GM12878 (cell line): ENCODE measurements at regions not wholly inside any gene's neighbourhood (a gene's known extent, or its start where the extent isn't known, plus 50 kb on each side); places are given as distances from the start of the nearest gene placed in this dataset.

Experiments
- ATAC-seq: fragments of 200-7000 bp; cut with Tn5 transposase; 3 replicates; pipeline ENCODE4 v1.9.1; 2020; ENCODE audit warnings: mild to moderate bottlenecking, moderate library complexity
- BruUV-seq: library from RNA; stranded (reverse); fragments of 400-500 nt; replicated peaks from 2 replicates; lab custom pipeline; 2021; lab: Mats Ljungman, UMichigan
- CTCF ChIA-PET: fragments of 300-600 bp; sonication (Branson Sonifier 250); formaldehyde crosslinking; extraction: SDS; loops from one replicate; lab custom pipeline; 2021; ENCODE audit warnings: inconsistent platforms; lab: Yijun Ruan, JAX
- POLR2A ChIA-PET: fragments of 350-600 bp; formaldehyde crosslinking; extraction: SDS; loops from one replicate; lab custom pipeline; 2021; ENCODE audit warnings: inconsistent platforms; lab: Charles Lee
- RAD21 ChIA-PET: fragments of 300-600 bp; sonication (Branson Sonifier 250); formaldehyde crosslinking; loops from one replicate; lab custom pipeline; 2023; ENCODE audit warnings: antibody characterized with exemption; ENCODE audit not compliant: unreplicated experiment; lab: Charles Lee
- SMC1A ChIA-PET: fragments of 300-600 bp; sonication (Branson Sonifier 250); formaldehyde crosslinking; loops from one replicate; lab custom pipeline; 2023; ENCODE audit not compliant: unreplicated experiment, uncharacterized antibody; lab: Charles Lee
- DNase-seq: peaks from one replicate; pipeline ENCODE4 v3.0.0-alpha.2; 2011; ENCODE audit warnings: low read depth, low spot score
- FAIRE-seq: peaks from 3 replicates; lab custom pipeline; 2011; peaks lifted over from hg19 to GRCh38; lab: Jason Lieb, UNC
- H2AFZ ChIP-seq: 2 replicates; pipeline ENCODE4 v1.6.0; 2011; ENCODE audit warnings: low read depth, low read length, control low read depth; ENCODE audit not compliant: control insufficient read depth
- H3K27ac ChIP-seq: 2 replicates; pipeline ENCODE4 v1.5.1; 2011; ENCODE audit warnings: control low read depth; ENCODE audit not compliant: control insufficient read depth, insufficient read depth
- H3K27me3 ChIP-seq, 2 experiments: replicated peaks in 1 of 2; 2 replicates each; pipeline versions ENCODE4 v1.6.0 to v1.6.1; 2011; ENCODE audit warnings: low read length in 1 of 2; ENCODE audit not compliant: control insufficient read depth in 2 of 2, insufficient read depth in 2 of 2
- H3K36me3 ChIP-seq, 2 experiments: 2 replicates each; pipeline ENCODE4 v1.5.1; 2011; ENCODE audit warnings: low read length in 1 of 2; ENCODE audit not compliant: control insufficient read depth in 2 of 2, insufficient read depth in 2 of 2
- H3K4me1 ChIP-seq: 2 replicates; pipeline ENCODE4 v1.6.1; 2011; ENCODE audit warnings: mild to moderate bottlenecking, low read length, moderate library complexity, mixed read lengths; ENCODE audit not compliant: control insufficient read depth, insufficient read depth
- H3K4me2 ChIP-seq: 2 replicates; pipeline ENCODE4 v1.6.0; 2011; ENCODE audit warnings: control low read depth; ENCODE audit not compliant: control insufficient read depth, insufficient read depth
- H3K4me3 ChIP-seq: fragments of 200-600 bp; sonication (generic); 2 replicates; pipeline ENCODE4 v1.5.1; 2016
- H3K79me2 ChIP-seq: 2 replicates; pipeline ENCODE4 v1.6.0; 2011; ENCODE audit warnings: low read length; ENCODE audit not compliant: control insufficient read depth, insufficient read depth
- H3K9ac ChIP-seq: 2 replicates; pipeline ENCODE4 v1.8.0; 2011; ENCODE audit warnings: low read length, control low read depth, mixed read lengths; ENCODE audit not compliant: control insufficient read depth, insufficient read depth
- H3K9me3 ChIP-seq: replicated peaks from 3 replicates; pipeline ENCODE4 v1.5.1; 2011; ENCODE audit warnings: mild to moderate bottlenecking, low read length; ENCODE audit not compliant: control insufficient read depth, insufficient read depth
- H4K20me1 ChIP-seq: 2 replicates; pipeline ENCODE4 v1.6.0; 2011; ENCODE audit not compliant: control insufficient read depth, insufficient read depth
- BCL3 ChIP-seq: IDR thresholded peaks from 2 replicates; pipeline ENCODE4 v1.6.1; 2011; ENCODE audit warnings: borderline replicate concordance, low read depth, mild to moderate bottlenecking, moderate library complexity, low read length; ENCODE audit not compliant: insufficient read depth, poor library complexity, severe bottlenecking
- HSF1 ChIP-seq: fragments of 150-350 bp; IDR thresholded peaks from 2 replicates; pipeline ENCODE4 v1.6.1; 2014; ENCODE audit warnings: mild to moderate bottlenecking, low read depth, low read length
- IRF5 ChIP-seq: fragments of 450-650 bp; IDR thresholded peaks from 2 replicates; pipeline ENCODE4 v1.6.1; 2017; ENCODE audit warnings: borderline replicate concordance
- SIN3A ChIP-seq: IDR thresholded peaks from 2 replicates; pipeline ENCODE4 v1.6.1; 2012; ENCODE audit warnings: low read depth, low read length, improper control_type of control experiment
- ZNF24 ChIP-seq: fragments of 450-650 bp; IDR thresholded peaks from 2 replicates; pipeline ENCODE4 v1.6.1; 2017; ENCODE audit warnings: antibody characterized with exemption, mild to moderate bottlenecking
- WGBS: methylation state at CpG from one replicate; pipeline ENCODE4 v1.1.6; 2016; ENCODE audit warnings: low lambda C conversion rate; ENCODE audit not compliant: insufficient replicate concordance, insufficient coverage; ENCODE audit errors: missing lambda C conversion rate; 5-methylcytosine and 5-hydroxymethylcytosine counted together
- in situ Hi-C: fragments of 300-500 bp; cut with MboI; formaldehyde crosslinking; loops from 9 replicates; pipeline ENCODE4 v1.14.3; 2018; ENCODE audit warnings: mixed read lengths
- intact Hi-C: fragments of 100-400 bp; cut with micrococcal nuclease; formaldehyde crosslinking; loops from one replicate; pipeline ENCODE4 v1.14.2; 2022; ENCODE audit not compliant: unreplicated experiment

GRCh38 chr4:36966756-36967460 is 277.6 kb upstream of the NWD2 start:
- no peak for ATAC-seq
- WGBS, result 57% methylated on average over 2 of the region's 2 CpGs
- no peaks in the 10 kb centered on the region for H3K9me3 ChIP-seq
- no peaks in the 10 kb centered on the region for H3K36me3 ChIP-seq
- ChIA-PET POLR2A (no interaction called here), CTCF (interaction anchor here (0.7 kb wide), 1 partner anchor 129 kb away, joined by 3 read pairs; no protein-coding TSS in a partner anchor), RAD21 (no interaction called here), SMC1A (no interaction called here)
- no peak overlapping the region for H2AFZ ChIP-seq
- no peaks in the 10 kb centered on the region for H3K27me3 ChIP-seq
- H3K27ac ChIP-seq, result no peak overlapping the region
- intact Hi-C loops (no loop called here), in situ Hi-C loops (no loop called here)
- no peaks in the 10 kb centered on the region for H3K79me2 ChIP-seq
- no peaks in the 10 kb centered on the region for H3K4me1 ChIP-seq
- BruUV-seq, result no TSS peak
- H3K9ac ChIP-seq, result no peak overlapping the region
- no peak for DNase-seq
- H4K20me1 ChIP-seq, result no peaks in the 10 kb centered on the region
- H3K4me2 ChIP-seq, result no peak overlapping the region
- no peak for FAIRE-seq
- H3K4me3 ChIP-seq, result no peak overlapping the region
- TF ChIP-seq ZNF24 (no peak), IRF5 (no peak), SIN3A (no peak), BCL3 (no peak), HSF1 (no peak)
